Femur (tissue), 1 donor: ENCODE measurements at regions not wholly inside any gene's neighbourhood (a gene's known extent, or its start where the extent isn't known, plus 50 kb on each side); places are given as distances from the start of the nearest gene placed in this dataset.

Experiments used
- DNase-seq: peaks from one replicate; pipeline ENCODE4 v3.0.0-alpha.2; 2017

- no peak for DNase-seq
Observed at GRCh38 chr16:86632206-86632605, 53.9 kb downstream of the FOXL1 start.

GRCh38 chr16:86632944-86633343 lies 54.6 kb downstream of the FOXL1 start:
- DNase-seq: no peak

- DNase-seq: no peak
Observed at GRCh38 chr16:86634292-86634691, 55.9 kb downstream of the FOXL1 start.

GRCh38 chr16:86635176-86635876 lies 57.0 kb downstream of the FOXL1 start:
- no peak for DNase-seq

- DNase-seq: no peak
Observed at GRCh38 chr16:86635926-86636325, 57.6 kb downstream of the FOXL1 start.

- DNase-seq: no peak
Observed at GRCh38 chr16:86637744-86638143, 59.4 kb downstream of the FOXL1 start.

- no peak for DNase-seq
Observed at GRCh38 chr16:86638642-86639041, 60.3 kb downstream of the FOXL1 start.

- no peak for DNase-seq
Observed at GRCh38 chr16:86639354-86639753, 61.0 kb downstream of the FOXL1 start.

- no peak for DNase-seq
Observed at GRCh38 chr16:86640265-86640843, 62.0 kb downstream of the FOXL1 start.

GRCh38 chr16:86642087-86642486 lies 63.7 kb downstream of the FOXL1 start:
- DNase-seq: no peak

GRCh38 chr16:86643671-86644070 lies 65.3 kb downstream of the FOXL1 start:
- DNase-seq: no peak

- DNase-seq: no peak
Observed at GRCh38 chr16:86647561-86647960, 69.2 kb downstream of the FOXL1 start.

GRCh38 chr16:86649875-86650274 lies 71.5 kb downstream of the FOXL1 start:
- DNase-seq: no peak

GRCh38 chr16:86651013-86651627 lies 72.8 kb downstream of the FOXL1 start:
- no peak for DNase-seq

GRCh38 chr16:86651823-86652222 lies 73.5 kb downstream of the FOXL1 start:
- no peak for DNase-seq

GRCh38 chr16:86653285-86654006 lies 75.1 kb downstream of the FOXL1 start:
- no peak for DNase-seq

GRCh38 chr16:86657972-86658371 lies 79.6 kb downstream of the FOXL1 start:
- DNase-seq: no peak

GRCh38 chr16:86660623-86661022 lies 82.3 kb downstream of the FOXL1 start:
- no peak for DNase-seq

GRCh38 chr16:86661706-86662105 lies 83.4 kb downstream of the FOXL1 start:
- DNase-seq: no peak

GRCh38 chr16:86662195-86662594 lies 83.8 kb downstream of the FOXL1 start:
- no peak for DNase-seq

- no peak for DNase-seq
Observed at GRCh38 chr16:86662740-86663139, 84.4 kb downstream of the FOXL1 start.

- DNase-seq: no peak
Observed at GRCh38 chr16:86663685-86664521, 85.6 kb downstream of the FOXL1 start.
